Fibroblast of skin of back (primary cell): ENCODE measurements at regions not wholly inside any gene's neighbourhood (a gene's known extent, or its start where the extent isn't known, plus 50 kb on each side); places are given as distances from the start of the nearest gene placed in this dataset.
A peak's percentile ranks its signal among the peaks of the same experiment; 100 is the strongest.
"Not testable (repeated sequence)": the region's sequence is repeated elsewhere in the genome, so short reads cannot be mapped to it uniquely, and the experiment has no call there.

Experiments used
- DNase-seq: peaks from one replicate; pipeline ENCODE4 v3.0.0-alpha.2; 2013

DNA sequence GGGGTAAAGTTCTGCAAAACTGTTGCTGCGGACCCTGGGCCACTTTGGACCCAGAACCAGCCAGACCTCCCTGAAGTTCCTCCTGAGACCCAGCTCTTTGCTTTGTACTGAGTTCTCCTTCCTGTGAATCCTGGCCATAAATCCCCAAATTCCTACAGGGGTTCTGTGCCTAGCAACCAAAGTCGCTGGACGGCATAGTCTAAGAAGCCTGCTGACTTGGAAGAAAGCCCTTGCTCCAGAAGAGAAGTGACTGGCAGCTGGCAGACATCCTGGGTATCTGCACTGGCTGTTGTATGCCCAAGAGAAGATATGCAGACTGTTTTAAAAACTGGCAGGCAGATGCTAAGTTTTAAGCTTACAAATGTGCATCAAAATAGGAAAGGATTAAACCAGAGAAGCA lies 99.9 kb upstream of the SLC24A4 start:
- DNase-seq = no peak

DNA sequence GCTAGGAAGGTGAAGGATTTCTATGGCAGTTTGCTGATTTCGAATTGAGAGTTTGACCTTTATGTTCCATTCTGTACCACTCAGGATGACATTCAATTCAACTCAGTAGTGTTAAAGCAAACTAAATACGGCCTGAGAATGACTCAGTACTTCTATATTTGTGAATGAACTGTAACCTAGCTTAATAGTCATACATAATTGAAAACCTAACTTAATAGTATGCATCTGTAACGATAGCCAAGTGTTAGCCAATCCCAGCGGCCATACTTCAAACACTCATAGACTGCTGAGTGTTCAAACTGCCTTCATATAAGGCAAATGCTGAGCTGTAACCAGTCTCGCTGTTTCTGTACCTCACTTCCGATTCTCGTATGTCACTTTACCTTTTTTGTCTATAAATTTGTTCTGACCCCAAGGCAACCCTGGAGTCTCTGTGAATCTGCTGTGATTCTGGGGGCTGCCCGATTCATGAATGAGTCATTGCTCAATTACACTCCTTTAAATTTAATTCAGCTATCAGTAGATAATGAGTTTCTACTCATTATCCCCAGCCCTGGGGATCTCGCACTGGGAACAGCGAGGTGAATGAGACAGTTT lies 98.5 kb upstream of the SLC24A4 start:
- DNase-seq = peak; percentile 17

DNA sequence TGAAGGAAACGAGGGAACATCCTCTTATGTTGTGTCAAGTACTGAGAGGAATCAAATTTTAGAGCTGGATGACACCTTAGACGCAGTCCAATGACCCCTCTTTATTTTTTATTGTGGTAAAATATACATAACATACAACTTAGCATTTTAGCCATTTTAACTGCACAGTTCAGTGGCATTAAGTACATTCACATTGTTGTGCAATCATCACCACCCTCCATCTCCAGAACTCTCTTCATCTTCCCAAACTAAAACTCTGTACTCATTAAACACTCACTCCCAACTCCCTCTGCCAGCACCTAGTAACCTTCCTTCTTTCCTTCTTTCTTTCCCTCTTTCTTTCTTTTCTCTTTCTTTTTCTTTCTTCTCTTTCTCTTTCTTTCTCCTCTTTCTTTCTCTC lies 97.2 kb upstream of the SLC24A4 start:
- DNase-seq = no peak

DNA sequence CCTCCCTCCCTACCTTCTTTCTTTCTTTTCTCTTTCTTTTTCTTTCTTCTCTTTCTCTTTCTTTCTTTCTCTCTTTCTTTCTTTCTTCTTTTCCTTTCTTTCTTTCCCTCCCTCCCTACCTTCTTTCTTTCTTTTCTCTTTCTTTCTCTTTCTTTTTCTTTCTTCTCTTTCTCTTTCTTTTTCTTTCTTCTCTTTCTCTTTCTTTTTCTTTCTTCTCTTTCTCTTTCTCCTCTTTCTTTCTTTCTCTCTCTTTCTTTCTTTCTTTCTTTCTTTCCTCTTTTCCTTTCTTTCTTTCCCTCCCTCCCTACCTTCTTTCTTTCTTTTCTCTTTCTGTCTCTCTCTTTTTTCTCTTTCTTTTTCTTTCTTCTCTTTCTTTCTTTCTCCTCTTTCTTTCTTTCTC lies 96.8 kb upstream of the SLC24A4 start:
- not testable (repeated sequence) for DNase-seq

DNA sequence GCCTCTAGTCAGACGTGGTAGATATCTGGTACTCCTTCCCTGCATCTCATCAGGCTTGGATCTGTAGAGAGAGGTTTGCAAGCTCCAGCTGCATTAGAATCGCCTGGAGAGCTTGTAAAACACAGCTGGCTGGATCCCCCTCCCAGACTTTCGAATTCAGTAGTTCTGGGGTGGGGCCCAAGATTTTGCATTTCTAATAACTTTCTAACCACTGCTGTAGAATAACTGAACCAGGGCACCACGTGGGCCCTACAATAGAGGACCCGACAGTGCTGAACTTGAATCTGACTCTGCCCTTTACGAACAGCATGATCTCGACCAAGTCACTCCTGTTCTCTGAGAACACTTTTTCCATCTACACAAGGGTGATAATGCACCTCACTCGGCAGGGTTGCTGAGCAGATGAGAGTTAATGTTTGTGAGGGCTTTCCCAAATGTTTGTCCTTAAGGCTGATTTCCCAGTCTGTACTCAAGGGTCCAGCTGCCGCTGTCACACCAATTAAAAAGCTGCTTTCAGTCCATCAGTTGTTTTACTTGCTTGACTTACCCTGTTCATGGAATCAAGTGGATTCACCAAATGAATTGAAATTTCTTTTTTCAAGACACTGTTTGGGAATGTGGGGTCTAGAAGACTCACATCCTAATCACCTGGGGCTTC lies 86.6 kb upstream of the SLC24A4 start:
- DNase-seq = no peak

DNA sequence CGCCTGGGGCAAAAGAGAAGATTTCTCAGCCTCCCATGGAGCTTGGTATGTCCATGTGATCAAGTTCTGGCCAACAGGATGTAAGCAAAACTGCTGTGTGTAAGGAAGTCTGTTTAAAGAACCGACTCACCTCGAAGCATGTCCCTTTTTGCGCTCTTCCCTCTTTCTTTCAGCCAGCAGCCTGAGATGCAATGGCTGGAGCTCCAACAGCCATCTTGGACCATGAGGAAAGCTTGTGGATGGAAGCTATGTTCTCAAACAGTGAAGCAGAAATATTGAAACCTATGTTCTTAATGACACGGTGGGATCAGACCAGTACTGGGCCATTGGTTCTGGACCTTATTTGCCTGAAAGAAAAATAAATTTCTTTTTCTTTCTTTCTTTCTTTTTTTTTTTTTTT lies 82.3 kb upstream of the SLC24A4 start:
- DNase-seq = no peak

DNA sequence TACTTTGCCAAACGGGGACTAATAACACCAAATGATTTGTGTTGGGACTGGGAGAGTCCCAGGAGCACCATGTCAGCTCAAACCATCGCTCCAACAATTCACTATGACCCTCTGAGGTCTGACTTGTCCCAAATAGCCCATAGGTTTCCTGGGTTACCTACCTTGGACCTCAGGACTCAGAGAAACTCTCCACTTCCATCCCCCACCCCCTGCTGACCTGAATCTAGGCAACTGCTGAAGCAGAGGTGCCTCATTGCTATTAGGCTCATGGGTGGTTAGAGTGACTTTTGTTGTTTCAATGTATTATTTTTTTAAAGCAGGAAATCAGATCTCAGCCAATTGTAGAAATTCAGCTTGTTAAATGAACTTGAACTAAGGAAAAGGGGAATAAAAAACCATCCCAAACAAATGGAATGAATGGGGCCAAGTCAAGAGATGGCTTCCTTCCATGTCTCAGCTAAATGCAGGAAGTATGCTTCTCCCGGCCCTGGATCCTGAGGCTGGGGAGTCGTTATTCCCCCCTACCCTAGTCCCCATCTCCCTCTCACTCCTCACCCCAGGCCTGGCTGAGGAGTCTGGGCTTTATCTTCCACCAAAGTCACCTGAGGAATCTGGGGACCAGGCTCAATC lies 80.9 kb upstream of the SLC24A4 start:
- DNase-seq = no peak

DNA sequence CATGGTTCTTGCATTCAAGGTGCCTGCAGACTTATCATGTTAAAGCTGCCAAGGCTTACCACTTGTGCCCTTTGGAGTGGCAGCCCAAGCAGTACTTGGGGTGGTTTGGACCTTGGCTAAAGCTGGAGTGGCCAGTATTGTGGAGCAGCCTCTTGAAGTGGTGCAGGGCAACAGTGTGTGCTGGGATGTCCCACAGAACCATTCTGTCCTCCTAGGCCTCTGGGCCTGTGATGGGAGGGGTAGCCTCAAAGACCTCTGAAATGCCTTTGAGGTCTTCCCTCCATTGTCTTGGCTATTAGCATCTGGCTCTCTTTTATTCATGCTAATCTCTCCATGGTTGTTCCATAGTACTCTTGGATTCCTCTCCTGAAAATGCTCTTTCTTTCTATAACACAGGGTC lies 78.2 kb upstream of the SLC24A4 start:
- no peak for DNase-seq

DNA sequence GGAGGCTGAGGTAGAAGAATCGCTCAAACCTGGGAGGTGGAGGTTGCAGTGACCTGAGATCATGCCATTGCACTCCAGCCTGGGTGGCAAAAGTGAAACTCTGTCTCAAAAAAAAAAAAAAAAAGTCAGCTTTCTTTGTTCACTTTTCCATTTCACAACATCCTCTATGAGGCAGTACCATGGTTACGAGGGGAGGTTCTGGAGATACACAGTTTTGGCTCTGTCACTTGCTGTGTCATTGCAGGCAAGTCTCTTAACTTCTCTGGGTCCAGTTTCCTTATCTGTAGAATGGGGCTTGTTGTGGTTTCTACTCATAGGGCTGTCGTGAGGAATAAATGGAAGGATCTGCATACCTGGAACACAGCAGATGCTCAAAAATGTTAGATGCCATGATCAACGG lies 75.6 kb upstream of the SLC24A4 start:
- no peak for DNase-seq

DNA sequence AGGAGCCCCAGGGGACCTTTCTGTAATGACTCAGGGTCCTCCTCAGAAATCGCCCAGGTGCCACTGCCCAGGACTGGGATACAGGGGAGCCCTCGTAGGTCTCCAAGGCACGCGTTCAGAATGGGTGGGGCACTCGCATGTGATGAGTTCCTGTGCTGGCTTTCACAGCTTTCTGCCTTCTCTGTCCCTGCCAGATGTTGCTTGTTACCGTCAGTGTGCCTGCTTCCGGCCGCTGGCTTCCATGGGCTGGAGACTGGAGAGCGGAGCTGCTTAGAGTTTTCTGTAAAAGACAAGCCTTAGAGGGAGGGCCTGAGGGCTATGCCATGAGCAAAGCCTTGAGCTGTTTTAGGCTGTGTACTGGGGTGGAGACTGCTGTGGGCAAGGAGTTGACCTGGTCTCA lies 75.0 kb upstream of the SLC24A4 start:
- DNase-seq = no peak

DNA sequence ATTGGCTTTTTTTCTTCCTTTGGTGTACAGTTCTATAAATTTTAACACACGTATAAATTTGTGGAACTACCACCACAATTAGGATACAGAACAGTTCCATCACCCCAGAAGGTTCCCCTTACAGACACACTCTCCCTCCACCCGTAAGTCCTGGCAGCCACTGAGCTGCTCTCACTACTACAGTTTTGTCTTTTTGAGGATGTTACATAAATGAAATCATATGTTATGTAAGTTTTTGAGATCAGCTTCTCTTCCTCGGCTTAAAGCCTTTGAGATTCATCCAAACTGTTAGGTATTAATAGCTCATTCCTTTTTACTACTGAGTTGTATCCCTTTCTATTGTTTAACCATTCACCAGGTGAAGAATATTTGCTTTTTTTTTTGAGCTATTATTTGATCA lies 74.3 kb upstream of the SLC24A4 start:
- no peak for DNase-seq

DNA sequence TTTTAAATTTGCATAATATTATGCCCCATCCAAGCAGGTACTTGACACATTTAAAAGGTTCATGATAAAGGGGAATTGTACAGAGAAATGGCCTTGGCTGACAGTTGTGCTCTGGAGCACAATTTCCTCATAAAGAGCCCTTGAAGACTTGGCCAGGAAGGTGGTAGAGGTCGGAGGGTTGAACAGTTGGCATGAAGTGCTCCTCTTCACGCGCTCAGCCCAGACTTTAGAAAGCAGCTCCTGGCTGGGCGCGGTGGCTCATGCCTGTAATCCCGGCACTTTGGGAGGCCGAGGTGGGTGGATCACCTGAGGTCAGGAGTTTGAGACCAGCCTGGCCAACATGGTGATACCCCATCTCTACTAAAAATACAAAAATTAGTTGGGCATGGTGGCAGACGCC lies 72.6 kb upstream of the SLC24A4 start:
- not testable (repeated sequence) for DNase-seq

DNA sequence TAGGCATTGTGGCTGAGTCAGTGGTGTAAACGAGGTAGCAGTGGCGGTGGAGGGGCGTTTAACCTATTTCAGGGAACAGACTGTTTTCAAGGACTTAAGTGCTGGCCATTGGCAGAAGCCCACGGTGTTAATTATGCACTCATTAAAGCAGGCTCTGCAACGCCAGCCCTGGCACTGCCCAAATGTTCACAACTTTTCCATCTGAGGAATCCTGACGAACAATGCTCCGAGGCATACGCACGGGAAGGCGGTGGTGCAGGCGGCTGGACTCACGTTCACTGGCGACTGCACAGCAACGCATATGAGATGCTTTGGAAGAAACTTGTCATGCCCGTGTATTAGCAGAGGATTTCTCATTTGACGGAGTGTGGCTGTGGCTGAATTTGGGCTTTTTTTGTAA lies 70.6 kb upstream of the SLC24A4 start:
- DNase-seq = no peak

DNA sequence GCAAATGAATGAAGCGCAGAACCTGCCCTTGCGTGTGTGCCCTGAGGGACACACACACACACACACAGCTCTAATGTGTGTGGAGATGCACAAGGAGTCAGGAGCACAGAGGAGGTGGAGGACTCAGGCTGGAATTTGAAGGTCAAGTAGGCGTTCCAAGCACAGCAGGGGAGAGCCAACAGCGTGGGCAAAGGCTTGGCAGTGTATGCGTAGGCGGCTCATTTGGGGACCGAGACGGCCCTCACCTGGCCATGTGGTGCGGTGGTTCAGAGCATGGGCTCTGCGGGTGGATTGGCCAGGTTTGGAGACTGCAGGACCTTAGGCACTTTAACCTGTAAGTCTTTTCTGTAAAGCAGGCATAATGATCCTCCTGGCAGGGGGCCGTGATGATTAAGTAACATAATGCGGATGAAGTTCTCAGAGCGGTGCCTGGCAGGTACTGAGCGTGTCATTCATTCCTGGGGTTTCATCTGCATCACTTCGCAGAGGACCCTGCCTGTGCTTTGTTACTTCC lies 69.5 kb upstream of the SLC24A4 start:
- DNase-seq = no peak

DNA sequence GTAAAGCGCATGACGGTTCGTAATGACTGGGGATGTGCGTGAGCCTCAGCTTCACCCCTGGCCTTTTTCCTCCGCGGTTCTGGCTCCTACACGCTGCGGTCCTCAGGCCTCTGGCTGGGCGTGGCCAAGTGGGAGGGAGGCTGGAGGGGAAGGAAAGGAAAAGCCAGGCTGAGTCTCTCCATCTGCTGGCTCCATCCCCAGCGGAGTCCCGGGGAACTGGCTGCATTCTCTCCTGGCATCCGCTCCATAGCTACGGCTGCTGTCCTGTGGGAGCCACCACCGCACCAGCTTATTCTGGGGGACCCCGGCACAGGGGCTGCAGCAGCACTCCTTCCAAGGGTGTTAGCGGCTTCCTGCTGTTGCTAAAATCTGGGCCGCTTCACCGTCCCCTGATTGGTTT lies 68.2 kb upstream of the SLC24A4 start:
- peak; percentile 17 for DNase-seq

DNA sequence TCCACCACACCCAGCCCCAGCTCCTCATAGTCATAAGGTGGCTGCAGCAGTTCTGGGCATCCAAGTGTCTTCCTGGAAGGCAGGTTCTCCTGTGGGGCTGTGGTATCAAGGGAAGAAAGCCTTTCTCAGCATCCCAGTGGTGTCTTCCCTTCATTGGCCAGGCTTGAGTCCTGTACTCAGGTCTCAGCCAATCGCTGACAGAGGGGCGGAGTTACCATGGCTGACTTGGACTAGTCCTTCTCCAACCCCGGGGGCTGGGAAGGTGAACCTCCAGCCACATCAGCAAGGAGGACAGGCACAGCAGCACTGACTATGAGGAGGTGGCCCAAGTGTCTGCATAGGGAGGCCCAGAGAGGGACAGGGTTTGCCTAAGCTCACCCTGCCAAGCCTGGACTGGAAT lies 64.0 kb upstream of the SLC24A4 start:
- no peak for DNase-seq

DNA sequence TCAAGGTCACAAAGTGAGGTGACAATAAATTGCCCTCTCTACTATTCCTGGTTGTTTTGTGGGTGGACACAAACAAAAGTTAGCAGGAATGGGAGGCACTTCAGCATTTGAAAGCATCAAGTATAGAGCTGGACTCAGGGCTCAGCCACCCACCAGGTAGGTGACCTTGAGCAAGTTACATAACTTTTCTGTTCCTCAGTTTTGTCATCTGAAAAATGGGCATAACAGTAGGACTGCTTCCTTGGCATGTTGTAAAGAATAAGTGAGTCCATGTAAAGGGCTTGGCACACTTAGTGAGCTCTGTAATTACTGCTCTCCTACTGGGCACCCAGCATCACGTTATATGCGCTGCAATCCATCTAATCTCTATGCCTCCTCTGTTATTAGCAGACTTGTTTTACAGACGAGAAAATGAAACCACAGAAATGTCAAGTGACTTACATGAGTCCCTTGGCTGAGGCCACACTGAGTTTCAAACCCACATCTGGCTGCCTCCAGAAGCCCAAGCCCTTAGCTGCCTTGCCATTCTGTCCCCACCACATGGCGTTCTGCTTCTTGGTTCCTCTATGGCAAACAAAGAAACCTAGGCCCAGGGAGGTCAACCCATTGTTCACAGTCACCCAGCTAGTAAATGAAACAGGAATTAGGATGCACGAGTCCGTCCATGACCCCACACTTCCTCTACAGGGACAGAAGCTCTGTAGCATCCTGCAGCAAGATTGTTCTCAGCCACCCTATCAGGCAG lies 63.2 kb upstream of the SLC24A4 start:
- DNase-seq = no peak

DNA sequence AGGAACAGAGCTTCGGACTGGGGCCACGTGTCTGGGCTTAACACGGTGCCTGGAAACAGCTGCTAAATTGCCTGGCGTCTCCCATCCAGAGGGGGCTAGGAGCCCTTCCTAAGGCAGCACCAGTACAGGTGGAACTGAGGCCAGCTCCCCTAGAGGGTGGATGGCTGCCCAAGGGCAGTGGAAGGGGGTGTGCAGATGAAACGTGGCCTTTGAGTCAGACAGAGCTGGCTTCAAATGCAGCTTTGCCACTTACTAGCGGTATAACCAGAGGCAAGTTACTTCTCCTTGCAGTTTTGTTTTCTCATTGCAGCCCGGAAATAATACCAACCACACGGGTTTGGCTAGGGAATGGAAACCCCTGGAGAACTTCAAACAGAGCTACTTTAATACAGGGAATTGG lies 59.3 kb upstream of the SLC24A4 start:
- no peak for DNase-seq

DNA sequence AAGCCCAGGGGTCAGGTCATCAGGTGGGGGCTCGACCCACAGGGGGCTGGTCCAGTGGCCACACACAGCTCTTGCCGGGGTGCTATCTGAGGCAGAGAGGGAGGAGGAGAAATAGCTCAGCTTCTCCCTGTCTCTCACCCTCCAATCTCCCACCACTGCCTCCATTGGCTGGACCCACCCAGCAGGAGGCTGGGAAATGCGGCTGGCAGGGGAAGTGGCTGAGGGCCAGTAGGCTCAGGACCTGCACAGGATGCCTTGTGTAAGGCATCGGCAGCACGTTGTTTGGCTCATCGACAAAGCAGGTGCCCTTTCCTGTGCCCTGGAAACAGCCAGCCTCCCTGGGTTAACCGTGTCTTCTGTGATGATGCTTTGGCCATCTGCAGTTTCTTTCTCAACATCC lies 58.8 kb upstream of the SLC24A4 start:
- no peak for DNase-seq

DNA sequence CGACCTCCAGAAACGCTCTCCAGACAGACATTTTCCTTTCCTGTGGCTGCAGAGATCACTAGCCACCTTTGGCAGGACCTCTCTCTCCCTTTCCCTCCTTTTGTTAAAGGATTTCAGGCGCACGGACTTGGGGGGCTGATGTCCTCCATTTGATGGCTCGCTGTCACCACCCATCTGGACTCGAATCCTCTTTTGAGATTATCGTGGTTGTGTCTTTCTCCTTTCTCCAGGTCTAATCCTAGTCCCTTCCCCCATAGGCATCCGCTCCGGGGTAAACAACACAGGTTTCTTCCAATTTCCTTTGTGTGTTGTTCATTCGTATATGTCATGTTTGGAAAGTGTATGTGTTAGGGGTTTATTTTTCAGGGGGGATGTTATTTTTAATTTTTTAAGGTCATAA lies 56.7 kb upstream of the SLC24A4 start:
- no peak for DNase-seq
